ENCODE measurements at regions not wholly inside any gene's neighbourhood (a gene's known extent, or its start where the extent isn't known, plus 50 kb on each side); places are given as distances from the start of the nearest gene placed in this dataset.

DNA sequence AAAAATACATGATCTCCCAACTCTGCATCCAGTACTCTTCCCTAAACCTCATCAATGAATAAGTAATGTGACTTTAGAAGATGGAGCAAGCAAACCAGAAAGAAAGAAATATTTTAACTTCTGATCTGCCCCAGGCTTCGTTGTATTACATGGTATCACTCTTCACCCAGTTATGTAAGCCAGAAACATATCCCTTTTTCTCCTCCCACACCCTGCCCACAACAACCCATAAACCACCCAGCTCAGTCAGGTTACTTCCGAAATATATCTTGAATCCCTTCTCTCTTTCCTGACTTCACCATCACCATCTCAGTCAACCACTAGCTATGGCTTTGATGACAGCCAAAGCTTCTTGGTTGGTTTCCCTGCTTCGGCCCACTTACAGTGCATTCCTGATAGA, 295.8 kb upstream of the PARD3B start (continued):
- TF ChIP-seq, protein P1, sequence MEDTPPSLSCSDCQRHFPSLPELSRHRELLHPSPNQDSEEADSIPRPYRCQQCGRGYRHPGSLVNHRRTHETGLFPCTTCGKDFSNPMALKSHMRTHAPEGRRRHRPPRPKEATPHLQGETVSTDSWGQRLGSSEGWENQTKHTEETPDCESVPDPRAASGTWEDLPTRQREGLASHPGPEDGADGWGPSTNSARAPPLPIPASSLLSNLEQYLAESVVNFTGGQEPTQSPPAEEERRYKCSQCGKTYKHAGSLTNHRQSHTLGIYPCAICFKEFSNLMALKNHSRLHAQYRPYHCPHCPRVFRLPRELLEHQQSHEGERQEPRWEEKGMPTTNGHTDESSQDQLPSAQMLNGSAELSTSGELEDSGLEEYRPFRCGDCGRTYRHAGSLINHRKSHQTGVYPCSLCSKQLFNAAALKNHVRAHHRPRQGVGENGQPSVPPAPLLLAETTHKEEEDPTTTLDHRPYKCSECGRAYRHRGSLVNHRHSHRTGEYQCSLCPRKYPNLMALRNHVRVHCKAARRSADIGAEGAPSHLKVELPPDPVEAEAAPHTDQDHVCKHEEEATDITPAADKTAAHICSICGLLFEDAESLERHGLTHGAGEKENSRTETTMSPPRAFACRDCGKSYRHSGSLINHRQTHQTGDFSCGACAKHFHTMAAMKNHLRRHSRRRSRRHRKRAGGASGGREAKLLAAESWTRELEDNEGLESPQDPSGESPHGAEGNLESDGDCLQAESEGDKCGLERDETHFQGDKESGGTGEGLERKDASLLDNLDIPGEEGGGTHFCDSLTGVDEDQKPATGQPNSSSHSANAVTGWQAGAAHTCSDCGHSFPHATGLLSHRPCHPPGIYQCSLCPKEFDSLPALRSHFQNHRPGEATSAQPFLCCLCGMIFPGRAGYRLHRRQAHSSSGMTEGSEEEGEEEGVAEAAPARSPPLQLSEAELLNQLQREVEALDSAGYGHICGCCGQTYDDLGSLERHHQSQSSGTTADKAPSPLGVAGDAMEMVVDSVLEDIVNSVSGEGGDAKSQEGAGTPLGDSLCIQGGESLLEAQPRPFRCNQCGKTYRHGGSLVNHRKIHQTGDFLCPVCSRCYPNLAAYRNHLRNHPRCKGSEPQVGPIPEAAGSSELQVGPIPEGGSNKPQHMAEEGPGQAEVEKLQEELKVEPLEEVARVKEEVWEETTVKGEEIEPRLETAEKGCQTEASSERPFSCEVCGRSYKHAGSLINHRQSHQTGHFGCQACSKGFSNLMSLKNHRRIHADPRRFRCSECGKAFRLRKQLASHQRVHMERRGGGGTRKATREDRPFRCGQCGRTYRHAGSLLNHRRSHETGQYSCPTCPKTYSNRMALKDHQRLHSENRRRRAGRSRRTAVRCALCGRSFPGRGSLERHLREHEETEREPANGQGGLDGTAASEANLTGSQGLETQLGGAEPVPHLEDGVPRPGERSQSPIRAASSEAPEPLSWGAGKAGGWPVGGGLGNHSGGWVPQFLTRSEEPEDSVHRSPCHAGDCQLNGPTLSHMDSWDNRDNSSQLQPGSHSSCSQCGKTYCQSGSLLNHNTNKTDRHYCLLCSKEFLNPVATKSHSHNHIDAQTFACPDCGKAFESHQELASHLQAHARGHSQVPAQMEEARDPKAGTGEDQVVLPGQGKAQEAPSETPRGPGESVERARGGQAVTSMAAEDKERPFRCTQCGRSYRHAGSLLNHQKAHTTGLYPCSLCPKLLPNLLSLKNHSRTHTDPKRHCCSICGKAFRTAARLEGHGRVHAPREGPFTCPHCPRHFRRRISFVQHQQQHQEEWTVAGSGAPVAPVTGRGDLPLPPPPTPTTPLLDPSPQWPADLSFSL (CRISPR knock-in tag; IDR thresholded peaks at IDR 0.05), result no peak
- TF ChIP-seq, protein P2, sequence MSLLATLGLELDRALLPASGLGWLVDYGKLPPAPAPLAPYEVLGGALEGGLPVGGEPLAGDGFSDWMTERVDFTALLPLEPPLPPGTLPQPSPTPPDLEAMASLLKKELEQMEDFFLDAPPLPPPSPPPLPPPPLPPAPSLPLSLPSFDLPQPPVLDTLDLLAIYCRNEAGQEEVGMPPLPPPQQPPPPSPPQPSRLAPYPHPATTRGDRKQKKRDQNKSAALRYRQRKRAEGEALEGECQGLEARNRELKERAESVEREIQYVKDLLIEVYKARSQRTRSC (CRISPR knock-in tag; IDR thresholded peaks at IDR 0.05; ENCODE audit: low read depth), result no peak
- TF ChIP-seq CENPX (CRISPR knock-in tag; IDR thresholded peaks at IDR 0.05) (no peak), IKZF1 (IDR thresholded peaks at IDR 0.05) (no peak), ATM (IDR thresholded peaks at IDR 0.05; ENCODE audit: borderline replicate concordance) (no peak), RARA (CRISPR knock-in tag; IDR thresholded peaks at IDR 0.05) (no peak), ZNF552 (CRISPR knock-in tag; IDR thresholded peaks at IDR 0.05; ENCODE audit: borderline replicate concordance) (no peak), SRSF9 (IDR thresholded peaks at IDR 0.05; ENCODE audit: borderline replicate concordance, insufficient read depth, low read depth, low read length, poor library complexity, severe bottlenecking) (no peak), KLF6 (CRISPR knock-in tag; IDR thresholded peaks at IDR 0.05) (no peak), HNRNPH1 (optimal IDR thresholded peaks at IDR 0.05; ENCODE audit: low read depth, low read length) (no peak)
- TF ChIP-seq, protein P3, sequence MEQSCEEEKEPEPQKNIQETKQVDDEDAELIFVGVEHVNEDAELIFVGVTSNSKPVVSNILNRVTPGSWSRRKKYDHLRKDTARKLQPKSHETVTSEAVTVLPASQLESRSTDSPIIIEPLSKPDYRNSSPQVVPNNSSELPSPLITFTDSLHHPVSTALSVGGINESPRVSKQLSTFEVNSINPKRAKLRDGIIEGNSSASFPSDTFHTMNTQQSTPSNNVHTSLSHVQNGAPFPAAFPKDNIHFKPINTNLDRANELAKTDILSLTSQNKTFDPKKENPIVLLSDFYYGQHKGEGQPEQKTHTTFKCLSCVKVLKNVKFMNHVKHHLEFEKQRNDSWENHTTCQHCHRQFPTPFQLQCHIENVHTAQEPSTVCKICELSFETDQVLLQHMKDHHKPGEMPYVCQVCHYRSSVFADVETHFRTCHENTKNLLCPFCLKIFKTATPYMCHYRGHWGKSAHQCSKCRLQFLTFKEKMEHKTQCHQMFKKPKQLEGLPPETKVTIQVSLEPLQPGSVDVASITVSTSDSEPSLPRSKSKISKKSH (CRISPR knock-in tag; IDR thresholded peaks at IDR 0.05; ENCODE audit: borderline replicate concordance), result no peak
- TF ChIP-seq, protein P4, sequence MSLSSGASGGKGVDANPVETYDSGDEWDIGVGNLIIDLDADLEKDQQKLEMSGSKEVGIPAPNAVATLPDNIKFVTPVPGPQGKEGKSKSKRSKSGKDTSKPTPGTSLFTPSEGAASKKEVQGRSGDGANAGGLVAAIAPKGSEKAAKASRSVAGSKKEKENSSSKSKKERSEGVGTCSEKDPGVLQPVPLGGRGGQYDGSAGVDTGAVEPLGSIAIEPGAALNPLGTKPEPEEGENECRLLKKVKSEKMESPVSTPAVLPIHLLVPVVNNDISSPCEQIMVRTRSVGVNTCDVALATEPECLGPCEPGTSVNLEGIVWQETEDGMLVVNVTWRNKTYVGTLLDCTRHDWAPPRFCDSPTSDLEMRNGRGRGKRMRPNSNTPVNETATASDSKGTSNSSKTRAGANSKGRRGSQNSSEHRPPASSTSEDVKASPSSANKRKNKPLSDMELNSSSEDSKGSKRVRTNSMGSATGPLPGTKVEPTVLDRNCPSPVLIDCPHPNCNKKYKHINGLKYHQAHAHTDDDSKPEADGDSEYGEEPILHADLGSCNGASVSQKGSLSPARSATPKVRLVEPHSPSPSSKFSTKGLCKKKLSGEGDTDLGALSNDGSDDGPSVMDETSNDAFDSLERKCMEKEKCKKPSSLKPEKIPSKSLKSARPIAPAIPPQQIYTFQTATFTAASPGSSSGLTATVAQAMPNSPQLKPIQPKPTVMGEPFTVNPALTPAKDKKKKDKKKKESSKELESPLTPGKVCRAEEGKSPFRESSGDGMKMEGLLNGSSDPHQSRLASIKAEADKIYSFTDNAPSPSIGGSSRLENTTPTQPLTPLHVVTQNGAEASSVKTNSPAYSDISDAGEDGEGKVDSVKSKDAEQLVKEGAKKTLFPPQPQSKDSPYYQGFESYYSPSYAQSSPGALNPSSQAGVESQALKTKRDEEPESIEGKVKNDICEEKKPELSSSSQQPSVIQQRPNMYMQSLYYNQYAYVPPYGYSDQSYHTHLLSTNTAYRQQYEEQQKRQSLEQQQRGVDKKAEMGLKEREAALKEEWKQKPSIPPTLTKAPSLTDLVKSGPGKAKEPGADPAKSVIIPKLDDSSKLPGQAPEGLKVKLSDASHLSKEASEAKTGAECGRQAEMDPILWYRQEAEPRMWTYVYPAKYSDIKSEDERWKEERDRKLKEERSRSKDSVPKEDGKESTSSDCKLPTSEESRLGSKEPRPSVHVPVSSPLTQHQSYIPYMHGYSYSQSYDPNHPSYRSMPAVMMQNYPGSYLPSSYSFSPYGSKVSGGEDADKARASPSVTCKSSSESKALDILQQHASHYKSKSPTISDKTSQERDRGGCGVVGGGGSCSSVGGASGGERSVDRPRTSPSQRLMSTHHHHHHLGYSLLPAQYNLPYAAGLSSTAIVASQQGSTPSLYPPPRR (CRISPR knock-in tag; IDR thresholded peaks at IDR 0.05; ENCODE audit: borderline replicate concordance), result no peak
